Lung (tissue), 11 donors: ENCODE measurements at regions not wholly inside any gene's neighbourhood (a gene's known extent, or its start where the extent isn't known, plus 50 kb on each side); places are given as distances from the start of the nearest gene placed in this dataset.
"Not testable (repeated sequence)": the region's sequence is repeated elsewhere in the genome, so short reads cannot be mapped to it uniquely, and the experiment has no call there.

Experiments used
- ATAC-seq: fragments of 200-7000 bp; cut with Tn5 transposase; one replicate; pipeline ENCODE4 v1.9.1; 2020; ENCODE audit warnings: moderate number of reproducible peaks; ENCODE audit not compliant: insufficient read depth, low FRiP score
- DNase-seq, 3 donors: peaks; one replicate each; pipeline ENCODE4 v3.0.0-alpha.2; 2013 to 2017
- H3K27ac ChIP-seq, 2 donors: one replicate each; pipeline ENCODE4 v1.5.1; 2013; ENCODE audit warnings: mild to moderate bottlenecking in 2 of 2, moderate library complexity in 2 of 2, control low read depth in 1 of 2, inconsistent platforms in 1 of 2, low read depth in 1 of 2, low read length in 1 of 2
- H3K27me3 ChIP-seq, 3 donors: one replicate each; pipeline ENCODE4 v1.5.1; 2013; ENCODE audit warnings: low read length in 2 of 3; ENCODE audit not compliant: control insufficient read depth in 3 of 3, insufficient read depth in 3 of 3
- H3K36me3 ChIP-seq, 4 donors: one replicate each; pipeline ENCODE4 v1.5.1; 2013; ENCODE audit warnings: low read length in 4 of 4, mild to moderate bottlenecking in 1 of 4, moderate library complexity in 1 of 4; ENCODE audit not compliant: control insufficient read depth in 4 of 4, insufficient read depth in 4 of 4
- H3K4me1 ChIP-seq, 5 donors: one replicate each; pipeline ENCODE4 v1.5.1; 2013; ENCODE audit warnings: low read length in 5 of 5, mild to moderate bottlenecking in 2 of 5, moderate library complexity in 1 of 5; ENCODE audit not compliant: control insufficient read depth in 5 of 5, insufficient read depth in 5 of 5
- H3K4me3 ChIP-seq: one replicate; pipeline ENCODE4 v1.5.1; 2013; ENCODE audit warnings: mild to moderate bottlenecking, control low read depth, moderate library complexity
- H3K9ac ChIP-seq, 2 donors: one replicate each; pipeline ENCODE4 v1.5.1; 2013; ENCODE audit warnings: low read length in 2 of 2, control low read depth in 1 of 2; ENCODE audit not compliant: insufficient read depth in 1 of 2
- H3K9me3 ChIP-seq, 4 donors: one replicate each; pipeline ENCODE4 v1.5.1; 2013; ENCODE audit warnings: low read length in 3 of 4, mild to moderate bottlenecking in 1 of 4, moderate library complexity in 1 of 4; ENCODE audit not compliant: control insufficient read depth in 4 of 4, insufficient read depth in 3 of 4
- WGBS, 2 donors: extraction: QIAGEN DNeasy Blood & Tissue Kit; methylation state at CpG; one replicate each; pipeline ENCODE4 v1.1.7; 2013; 5-methylcytosine and 5-hydroxymethylcytosine counted together
- TF ChIP-seq, protein P1 (sequence below): IDR thresholded peaks from 2 replicates; pipeline ENCODE4 v1.5.1; 2012; ENCODE audit warnings: mild to moderate bottlenecking; ENCODE audit errors: control extremely low read depth, extremely low read depth
- donor health status: control.
- donor health status: control.
- donor health status: Bipolar disorder and iron deficiency.
- donor health status: healthy.
- donor health status: DM: yes; HTN: yes; CAD: no.

DNA sequence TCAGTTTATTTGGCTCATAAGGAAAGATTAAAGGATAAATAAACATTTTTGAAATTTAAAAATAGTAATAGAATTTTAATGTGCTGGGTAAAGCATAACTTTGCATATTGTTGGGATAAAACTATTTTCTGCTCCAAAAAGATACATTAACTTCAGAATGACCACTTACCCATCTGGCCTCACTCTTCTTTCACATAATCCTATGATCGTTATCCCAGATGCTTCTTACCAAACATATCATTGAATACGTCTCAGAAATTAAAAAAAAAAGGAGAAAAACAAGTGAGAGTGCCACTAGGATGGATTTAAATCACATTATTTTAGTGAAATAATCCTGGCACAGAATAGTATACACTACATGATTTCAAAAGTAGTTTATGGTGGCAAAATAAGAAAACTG, 677.5 kb upstream of the ZWINT start:
- no peak overlapping the region for H3K4me3 ChIP-seq
- no peaks in the 10 kb centered on the region for H3K36me3 ChIP-seq
- no peak overlapping the region for H3K9ac ChIP-seq
- TF ChIP-seq, protein P1, sequence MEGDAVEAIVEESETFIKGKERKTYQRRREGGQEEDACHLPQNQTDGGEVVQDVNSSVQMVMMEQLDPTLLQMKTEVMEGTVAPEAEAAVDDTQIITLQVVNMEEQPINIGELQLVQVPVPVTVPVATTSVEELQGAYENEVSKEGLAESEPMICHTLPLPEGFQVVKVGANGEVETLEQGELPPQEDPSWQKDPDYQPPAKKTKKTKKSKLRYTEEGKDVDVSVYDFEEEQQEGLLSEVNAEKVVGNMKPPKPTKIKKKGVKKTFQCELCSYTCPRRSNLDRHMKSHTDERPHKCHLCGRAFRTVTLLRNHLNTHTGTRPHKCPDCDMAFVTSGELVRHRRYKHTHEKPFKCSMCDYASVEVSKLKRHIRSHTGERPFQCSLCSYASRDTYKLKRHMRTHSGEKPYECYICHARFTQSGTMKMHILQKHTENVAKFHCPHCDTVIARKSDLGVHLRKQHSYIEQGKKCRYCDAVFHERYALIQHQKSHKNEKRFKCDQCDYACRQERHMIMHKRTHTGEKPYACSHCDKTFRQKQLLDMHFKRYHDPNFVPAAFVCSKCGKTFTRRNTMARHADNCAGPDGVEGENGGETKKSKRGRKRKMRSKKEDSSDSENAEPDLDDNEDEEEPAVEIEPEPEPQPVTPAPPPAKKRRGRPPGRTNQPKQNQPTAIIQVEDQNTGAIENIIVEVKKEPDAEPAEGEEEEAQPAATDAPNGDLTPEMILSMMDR = no peak
- no peaks in the 10 kb centered on the region for H3K27me3 ChIP-seq
- H3K4me1 ChIP-seq = no peaks in the 10 kb centered on the region
- ATAC-seq (no peak), DNase-seq (peak in 2 of 3 donors; percentile 85 to 93)
- WGBS, 2 donors = 78 to 80% methylated on average over 2 of the region's 2 CpGs
- no peaks in the 10 kb centered on the region for H3K9me3 ChIP-seq
- no peak overlapping the region for H3K27ac ChIP-seq

DNA sequence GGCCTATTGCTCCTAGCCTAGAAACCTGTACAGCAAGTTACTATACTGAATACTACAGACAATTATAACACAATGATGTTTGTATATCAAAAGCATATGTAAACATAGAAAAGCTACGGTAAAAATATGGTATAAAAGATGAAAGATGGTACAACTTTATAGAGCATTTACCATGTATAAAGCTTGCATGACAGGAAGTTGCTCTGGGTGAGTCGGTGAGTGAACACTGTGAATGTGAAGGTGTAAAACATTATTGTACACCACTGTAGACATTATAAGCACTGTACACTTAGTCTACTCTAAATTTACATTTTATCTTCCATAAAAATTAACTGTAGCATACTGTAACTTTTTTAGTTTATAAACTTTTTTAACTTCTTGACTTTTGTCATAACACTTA, 674.3 kb upstream of the ZWINT start:
- TF ChIP-seq, protein P1 = no peak
- H3K9ac ChIP-seq = no peak overlapping the region
- no peaks in the 10 kb centered on the region for H3K27me3 ChIP-seq
- ATAC-seq (no peak), DNase-seq (no peak)
- H3K27ac ChIP-seq = no peak overlapping the region
- H3K36me3 ChIP-seq = no peaks in the 10 kb centered on the region
- no peaks in the 10 kb centered on the region for H3K4me1 ChIP-seq
- H3K4me3 ChIP-seq = no peak overlapping the region
- WGBS, 2 donors = 72 to 80% methylated on average over 2 of the region's 2 CpGs
- H3K9me3 ChIP-seq = peaks cover 0 to 5% (median 3%) of the 10 kb centered on the region in 4 donors

DNA sequence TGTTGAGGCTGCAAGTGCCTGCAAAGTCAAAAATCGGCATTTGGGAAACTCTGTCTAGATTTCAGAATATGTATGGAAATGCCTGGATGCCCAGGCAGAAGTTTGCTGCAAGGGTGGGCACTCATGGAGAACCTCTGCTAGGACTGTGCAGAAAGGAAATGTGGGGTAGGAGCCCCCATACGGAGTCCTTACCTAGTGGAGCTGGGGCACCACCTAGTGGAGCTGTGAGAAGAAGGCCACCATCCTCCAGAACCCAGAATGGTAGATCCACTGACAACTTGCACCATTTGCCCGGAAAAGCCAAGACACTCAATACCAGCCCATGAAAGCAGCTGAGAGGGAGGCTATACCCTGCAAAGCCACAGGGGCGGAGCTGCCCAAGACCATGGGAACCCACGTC, 671.2 kb upstream of the ZWINT start:
- not testable (repeated sequence) for H3K36me3 ChIP-seq, H3K27ac ChIP-seq, H3K27me3 ChIP-seq, H3K4me3 ChIP-seq, H3K4me1 ChIP-seq, H3K9me3 ChIP-seq, ATAC-seq, DNase-seq, H3K9ac ChIP-seq
- 83 to 86% methylated on average over 5 of the region's 5 CpGs for WGBS, 2 donors

DNA sequence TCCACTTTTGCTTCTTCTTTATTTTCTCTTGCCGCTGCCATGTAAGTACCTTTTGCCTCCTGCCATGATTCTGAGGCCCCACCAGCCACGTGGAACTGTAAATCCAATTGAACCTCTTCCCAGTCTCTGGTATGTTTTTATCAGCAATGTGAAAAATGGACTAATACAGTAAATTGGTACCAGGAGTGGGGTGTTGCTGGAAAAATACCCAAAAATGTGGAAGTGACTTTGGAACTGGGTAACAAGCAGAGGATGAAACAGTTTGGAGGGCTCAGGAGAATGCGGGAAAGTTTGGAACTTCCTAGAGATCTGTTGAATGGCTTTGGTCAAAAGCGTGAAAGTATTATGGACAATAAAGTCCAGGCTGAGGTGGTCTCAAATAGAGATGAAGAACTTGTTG, 670.3 kb upstream of the ZWINT start:
- Histone ChIP-seq H3K27ac (no peak overlapping the region), H3K4me1 (no peaks in the 10 kb centered on the region), H3K9ac (no peak overlapping the region), H3K27me3 (no peaks in the 10 kb centered on the region), H3K36me3 (no peaks in the 10 kb centered on the region), H3K9me3 (peaks cover 0 to 5% (median 3%) of the 10 kb centered on the region in 4 donors), H3K4me3 (no peak overlapping the region)
- ATAC-seq (no peak), DNase-seq (no peak)
- TF ChIP-seq, protein P1 = no peak
- WGBS, 2 donors = 92 to 96% methylated on average over 4 of the region's 4 CpGs
